ENCODE measurements at regions not wholly inside any gene's neighbourhood (a gene's known extent, or its start where the extent isn't known, plus 50 kb on each side); places are given as distances from the start of the nearest gene placed in this dataset.

DNA sequence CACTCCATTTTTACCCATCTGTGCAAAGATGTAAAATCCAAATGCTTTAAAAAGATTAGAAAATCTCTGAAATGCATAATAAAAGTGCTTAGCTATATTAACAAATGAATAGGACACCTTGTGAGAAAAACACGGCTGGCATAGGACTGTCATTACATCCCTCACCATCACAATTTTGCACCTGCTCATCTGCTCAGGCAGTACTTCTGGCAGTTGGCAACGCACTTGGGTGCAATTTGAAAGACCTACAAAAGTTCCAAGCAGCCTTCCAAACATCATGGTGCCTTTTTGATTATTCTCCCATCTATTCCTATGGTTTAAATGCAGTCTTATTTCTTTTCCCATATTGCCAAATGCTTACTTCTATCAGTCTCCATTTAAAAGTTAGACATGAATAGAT lies 501.8 kb downstream of the ENC1 start:
- CTCF ChIA-PET, result no interaction called here
- BruUV-seq (replicated peaks), result no TSS peak
- POLR2A ChIA-PET (ENCODE audit: low non-redundant PET), result no interaction called here
- intact Hi-C loops (cut with micrococcal nuclease; ENCODE audit: unreplicated experiment), result no loop called here
- Histone ChIP-seq H3K27me3 (replicated peaks; ENCODE audit: insufficient read depth, low read depth, low read length, poor library complexity) (peaks cover 35% of the 10 kb centered on the region), H3K27ac (ENCODE audit: low read depth, low read length, poor library complexity, severe bottlenecking) (no peak overlapping the region), H3K4me3 (ENCODE audit: low read depth, low read length, poor library complexity, severe bottlenecking) (no peak overlapping the region), H3K4me1 (ENCODE audit: insufficient read depth, low read length, poor library complexity, severe bottlenecking) (peaks cover 3% of the 10 kb centered on the region), H3K9me3 (ENCODE audit: low read depth, low read length, poor library complexity, severe bottlenecking) (no peaks in the 10 kb centered on the region), H3K36me3 (ENCODE audit: insufficient read depth, low read length, poor library complexity, severe bottlenecking) (no peaks in the 10 kb centered on the region)
- TF ChIP-seq, protein P1, sequence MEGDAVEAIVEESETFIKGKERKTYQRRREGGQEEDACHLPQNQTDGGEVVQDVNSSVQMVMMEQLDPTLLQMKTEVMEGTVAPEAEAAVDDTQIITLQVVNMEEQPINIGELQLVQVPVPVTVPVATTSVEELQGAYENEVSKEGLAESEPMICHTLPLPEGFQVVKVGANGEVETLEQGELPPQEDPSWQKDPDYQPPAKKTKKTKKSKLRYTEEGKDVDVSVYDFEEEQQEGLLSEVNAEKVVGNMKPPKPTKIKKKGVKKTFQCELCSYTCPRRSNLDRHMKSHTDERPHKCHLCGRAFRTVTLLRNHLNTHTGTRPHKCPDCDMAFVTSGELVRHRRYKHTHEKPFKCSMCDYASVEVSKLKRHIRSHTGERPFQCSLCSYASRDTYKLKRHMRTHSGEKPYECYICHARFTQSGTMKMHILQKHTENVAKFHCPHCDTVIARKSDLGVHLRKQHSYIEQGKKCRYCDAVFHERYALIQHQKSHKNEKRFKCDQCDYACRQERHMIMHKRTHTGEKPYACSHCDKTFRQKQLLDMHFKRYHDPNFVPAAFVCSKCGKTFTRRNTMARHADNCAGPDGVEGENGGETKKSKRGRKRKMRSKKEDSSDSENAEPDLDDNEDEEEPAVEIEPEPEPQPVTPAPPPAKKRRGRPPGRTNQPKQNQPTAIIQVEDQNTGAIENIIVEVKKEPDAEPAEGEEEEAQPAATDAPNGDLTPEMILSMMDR (conservative IDR thresholded peaks at IDR 0.05; ENCODE audit: low read depth, low read length), result no peak
- no peak for TF ChIP-seq EZH2 (IDR thresholded peaks at IDR 0.05; ENCODE audit: borderline replicate concordance, low read depth, low read length, poor library complexity, severe bottlenecking)
- no peak for DNase-seq (ENCODE audit: low spot score)

DNA sequence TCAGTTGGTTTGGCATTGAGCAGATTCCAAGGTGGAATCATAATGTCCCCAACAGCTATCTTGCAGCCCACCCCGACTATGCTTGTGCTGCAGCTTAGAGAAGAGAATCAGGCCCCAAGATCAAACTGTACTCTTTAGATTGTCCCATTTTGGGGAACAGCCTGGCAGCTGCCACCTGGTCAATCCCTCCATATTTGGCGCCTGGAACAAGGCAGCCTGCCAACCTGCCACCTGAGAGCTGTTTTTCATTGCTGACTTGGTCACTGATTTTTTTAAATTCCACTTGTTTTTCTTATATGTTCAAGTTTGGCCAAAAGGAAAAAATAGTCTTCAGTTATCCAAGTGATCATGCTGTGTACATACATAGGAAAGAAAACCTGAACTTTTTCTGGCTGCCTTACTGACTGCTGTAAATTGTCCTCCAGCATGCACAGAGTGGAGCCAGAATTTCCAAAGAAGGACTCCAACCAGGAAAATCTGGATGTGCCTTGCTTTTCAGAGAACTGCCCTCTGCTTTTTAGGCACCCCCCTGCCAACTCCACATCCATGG lies 504.2 kb downstream of the ENC1 start:
- Histone ChIP-seq H3K4me1 (ENCODE audit: insufficient read depth, low read length, poor library complexity, severe bottlenecking) (no peaks in the 10 kb centered on the region), H3K36me3 (ENCODE audit: insufficient read depth, low read length, poor library complexity, severe bottlenecking) (no peaks in the 10 kb centered on the region), H3K27ac (ENCODE audit: low read depth, low read length, poor library complexity, severe bottlenecking) (no peak overlapping the region), H3K9me3 (ENCODE audit: low read depth, low read length, poor library complexity, severe bottlenecking) (no peaks in the 10 kb centered on the region), H3K4me3 (ENCODE audit: low read depth, low read length, poor library complexity, severe bottlenecking) (no peak overlapping the region), H3K27me3 (replicated peaks; ENCODE audit: insufficient read depth, low read depth, low read length, poor library complexity) (peaks cover 35% of the 10 kb centered on the region)
- DNase-seq (ENCODE audit: low spot score), result no peak
- intact Hi-C loops (cut with micrococcal nuclease; ENCODE audit: unreplicated experiment), result no loop called here
- CTCF ChIA-PET, result no interaction called here
- POLR2A ChIA-PET (ENCODE audit: low non-redundant PET), result no interaction called here
- TF ChIP-seq, protein P1 (conservative IDR thresholded peaks at IDR 0.05; ENCODE audit: low read depth, low read length), result no peak
- TF ChIP-seq EZH2 (IDR thresholded peaks at IDR 0.05; ENCODE audit: borderline replicate concordance, low read depth, low read length, poor library complexity, severe bottlenecking), result no peak
- BruUV-seq (replicated peaks), result no TSS peak

DNA sequence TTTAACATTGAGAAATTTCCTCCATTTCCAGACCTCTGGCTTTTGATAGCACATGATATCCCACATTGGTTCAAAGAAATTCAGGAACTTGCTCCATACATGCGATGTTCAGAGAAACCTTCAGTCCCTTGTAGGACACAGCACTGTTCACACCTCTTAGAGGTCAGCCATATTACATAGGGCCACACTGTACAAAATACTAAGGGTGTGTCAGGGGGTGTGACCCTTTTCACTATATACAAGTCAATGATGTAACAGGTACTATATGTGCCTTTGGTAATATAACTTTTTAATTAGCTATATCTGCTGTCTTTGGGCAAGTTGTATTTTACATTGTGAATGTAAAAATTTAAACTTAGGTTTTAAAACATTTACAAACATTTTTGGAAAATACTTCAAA lies 505.5 kb downstream of the ENC1 start:
- H3K9me3 ChIP-seq (ENCODE audit: low read depth, low read length, poor library complexity, severe bottlenecking), result no peaks in the 10 kb centered on the region
- no peak for DNase-seq (ENCODE audit: low spot score)
- POLR2A ChIA-PET (ENCODE audit: low non-redundant PET), result no interaction called here
- H3K4me3 ChIP-seq (ENCODE audit: low read depth, low read length, poor library complexity, severe bottlenecking), result no peak overlapping the region
- intact Hi-C loops (cut with micrococcal nuclease; ENCODE audit: unreplicated experiment), result no loop called here
- H3K27me3 ChIP-seq (replicated peaks; ENCODE audit: insufficient read depth, low read depth, low read length, poor library complexity), result peaks cover 40% of the 10 kb centered on the region
- H3K27ac ChIP-seq (ENCODE audit: low read depth, low read length, poor library complexity, severe bottlenecking), result no peak overlapping the region
- H3K4me1 ChIP-seq (ENCODE audit: insufficient read depth, low read length, poor library complexity, severe bottlenecking), result no peaks in the 10 kb centered on the region
- CTCF ChIA-PET, result no interaction called here
- no peaks in the 10 kb centered on the region for H3K36me3 ChIP-seq (ENCODE audit: insufficient read depth, low read length, poor library complexity, severe bottlenecking)
- no TSS peak for BruUV-seq (replicated peaks)
- TF ChIP-seq EZH2 (IDR thresholded peaks at IDR 0.05; ENCODE audit: borderline replicate concordance, low read depth, low read length, poor library complexity, severe bottlenecking), result no peak
- TF ChIP-seq, protein P1 (conservative IDR thresholded peaks at IDR 0.05; ENCODE audit: low read depth, low read length), result no peak
